NT2/D1 (cell line): ENCODE measurements at regions not wholly inside any gene's neighbourhood (a gene's known extent, or its start where the extent isn't known, plus 50 kb on each side); places are given as distances from the start of the nearest gene placed in this dataset.
"Not testable (repeated sequence)": the region's sequence is repeated elsewhere in the genome, so short reads cannot be mapped to it uniquely, and the experiment has no call there.

ENCODE experiments used
- DNase-seq: peaks from one replicate; pipeline ENCODE4 v3.0.0-alpha.2; 2011; ENCODE audit warnings: low read depth, low spot score
- H3K27me3 ChIP-seq: 2 replicates; pipeline ENCODE4 v1.6.0; 2011; ENCODE audit warnings: mild to moderate bottlenecking; ENCODE audit not compliant: insufficient read length, insufficient read depth
- H3K36me3 ChIP-seq: 2 replicates; pipeline ENCODE4 v1.6.1; 2011; ENCODE audit warnings: mild to moderate bottlenecking, low read length, mixed read lengths; ENCODE audit not compliant: insufficient read depth, insufficient read length
- H3K4me1 ChIP-seq: 2 replicates; pipeline ENCODE4 v1.5.1; 2011; ENCODE audit not compliant: insufficient read depth, insufficient read length
- H3K4me3 ChIP-seq: 2 replicates; pipeline ENCODE4 v1.5.1; 2011; ENCODE audit warnings: low read depth; ENCODE audit not compliant: insufficient read length
- H3K9ac ChIP-seq: 2 replicates; pipeline ENCODE4 v1.6.0; 2011; ENCODE audit warnings: low read depth; ENCODE audit not compliant: insufficient read length
- H3K9me3 ChIP-seq: 2 replicates; pipeline ENCODE4 v1.5.1; 2011; ENCODE audit warnings: mild to moderate bottlenecking, low read length; ENCODE audit not compliant: insufficient read depth
- SUZ12 ChIP-seq: IDR thresholded peaks from 2 replicates; pipeline ENCODE4 v1.6.1; 2011; ENCODE audit not compliant: insufficient read length, insufficient read depth; ENCODE audit errors: extremely low read depth
- YY1 ChIP-seq: IDR thresholded peaks from 2 replicates; pipeline ENCODE4 v1.6.1; 2011; ENCODE audit not compliant: insufficient read length, insufficient read depth
- ZNF274 ChIP-seq: IDR thresholded peaks from 2 replicates; pipeline ENCODE4 v1.6.1; 2011; ENCODE audit warnings: mild to moderate bottlenecking, low read depth, low read length

DNA sequence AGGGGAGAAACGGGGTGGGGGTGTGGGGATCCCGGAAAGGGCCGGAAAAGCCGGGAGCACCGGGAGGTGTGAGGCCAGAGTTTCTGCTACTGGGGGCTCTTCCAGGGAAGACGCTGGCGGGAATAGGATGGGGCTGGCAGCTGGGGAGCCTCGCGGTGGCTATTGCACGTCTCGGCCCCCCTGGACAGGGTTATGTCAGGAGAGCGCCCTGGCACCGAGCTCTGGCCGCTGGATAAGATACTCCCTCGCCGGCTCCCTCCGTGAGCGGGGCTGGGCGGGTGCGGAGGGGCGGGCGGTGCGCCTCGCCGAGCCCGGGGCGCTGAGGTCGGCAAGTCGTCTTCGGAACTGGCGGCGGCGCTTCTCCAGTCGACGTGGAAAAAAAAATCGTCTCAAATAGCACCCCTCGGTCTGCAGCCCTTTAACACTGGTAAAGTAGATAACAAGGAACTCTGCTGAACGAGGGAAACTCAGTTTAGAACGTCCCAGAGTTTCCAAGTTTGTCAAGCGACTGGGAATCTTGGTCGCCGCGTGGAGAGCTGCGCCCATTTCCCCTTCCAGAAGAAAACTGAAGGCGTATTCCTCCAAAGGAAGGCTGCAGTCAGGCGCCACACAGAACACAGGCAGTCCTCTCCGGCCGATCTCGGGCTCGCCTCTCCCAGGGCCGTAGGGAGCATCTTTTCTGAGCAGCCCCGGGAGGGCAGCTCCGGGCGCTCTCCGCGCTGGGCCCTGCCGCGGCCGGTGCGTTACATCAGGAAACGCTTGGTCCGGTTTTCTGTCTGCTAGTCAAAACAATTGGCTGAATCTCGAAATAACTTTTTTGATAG is 115.1 kb downstream of the KCNRG start:
- Histone ChIP-seq H3K36me3 (no peaks in the 10 kb centered on the region), H3K9ac (no peak overlapping the region), H3K27me3 (peaks cover 97% of the 10 kb centered on the region), H3K4me1 (peaks cover 2% of the 10 kb centered on the region), H3K4me3 (peak overlapping the region; percentile 11), H3K9me3 (no peaks in the 10 kb centered on the region)
- TF ChIP-seq ZNF274 (no peak), YY1 (no peak)
- no peak for DNase-seq

DNA sequence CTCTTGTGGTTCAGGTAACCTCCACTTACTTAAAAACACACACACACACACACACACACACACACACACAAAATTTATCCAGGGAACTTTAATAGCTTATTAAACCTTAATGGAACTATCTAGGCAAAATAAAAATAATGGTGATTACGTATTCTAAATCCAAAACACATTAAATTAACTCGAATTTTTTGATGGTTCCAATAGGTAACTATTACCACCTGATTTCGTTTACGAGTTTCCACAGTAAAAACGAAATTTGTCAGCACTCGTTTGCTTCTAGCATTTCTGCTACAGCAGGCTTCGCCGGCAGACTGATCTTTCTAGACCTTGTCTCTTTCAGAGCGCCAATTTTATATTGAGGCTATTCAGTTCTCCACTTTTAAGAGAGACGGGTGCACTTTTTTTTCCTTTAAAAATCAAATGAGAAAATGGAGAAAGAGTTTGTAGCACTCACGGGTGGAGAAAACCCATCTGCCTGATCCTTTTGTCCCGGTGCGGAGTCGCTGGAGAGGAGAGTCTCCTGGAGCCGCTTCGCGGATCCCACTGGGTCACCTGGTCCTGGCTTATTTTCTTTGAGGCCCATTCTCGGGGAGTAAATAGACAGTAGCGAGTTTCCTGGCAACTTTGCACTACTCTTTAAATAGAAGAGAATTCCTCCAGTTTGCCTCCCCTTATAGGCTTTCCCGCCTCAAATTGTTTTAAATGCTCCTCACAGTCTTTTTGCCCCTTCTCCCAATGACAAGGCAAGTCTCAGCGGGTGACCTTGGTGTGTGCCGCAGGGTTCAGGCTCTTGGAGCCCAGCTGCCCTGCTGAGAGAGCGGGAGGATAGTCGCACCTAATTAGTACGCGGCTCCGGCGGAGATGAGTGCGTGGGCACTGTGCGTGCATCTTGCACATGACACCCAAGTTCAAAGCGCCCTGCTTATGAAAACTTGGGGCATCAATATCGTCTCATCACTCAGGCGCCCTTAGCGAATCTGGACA is 117.0 kb downstream of the KCNRG start:
- TF ChIP-seq SUZ12 (no peak), ZNF274 (no peak), YY1 (no peak)
- no peaks in the 10 kb centered on the region for H3K9me3 ChIP-seq
- no peak for DNase-seq
- peaks cover 81% of the 10 kb centered on the region for H3K27me3 ChIP-seq
- H3K36me3 ChIP-seq = no peaks in the 10 kb centered on the region
- no peak overlapping the region for H3K4me3 ChIP-seq
- no peak overlapping the region for H3K9ac ChIP-seq
- no peaks in the 10 kb centered on the region for H3K4me1 ChIP-seq

DNA sequence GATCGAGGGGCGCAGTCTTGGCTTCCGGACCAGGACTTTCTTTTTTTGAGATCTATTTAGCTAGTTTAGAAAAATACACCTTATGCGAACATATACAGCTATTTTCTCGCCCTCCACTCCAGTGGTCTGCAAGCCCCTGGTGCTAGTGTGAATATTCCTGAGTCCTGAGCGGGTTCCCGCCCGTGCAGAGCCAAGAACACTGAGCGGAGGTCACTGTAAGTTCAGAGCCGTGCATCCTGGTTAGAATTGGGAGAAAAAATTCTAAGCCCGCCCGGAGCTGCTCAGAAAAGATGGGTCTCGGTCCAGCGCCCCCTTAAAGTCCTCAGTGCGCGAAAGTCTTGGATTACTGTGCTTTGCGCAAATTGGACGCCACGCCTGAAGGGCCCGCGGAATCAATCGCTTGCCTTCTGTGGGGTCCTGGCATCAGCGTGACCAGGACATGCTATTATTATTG is 117.7 kb downstream of the KCNRG start:
- no peak overlapping the region for H3K4me3 ChIP-seq
- DNase-seq = no peak
- H3K9ac ChIP-seq = no peak overlapping the region
- H3K4me1 ChIP-seq = no peaks in the 10 kb centered on the region
- H3K36me3 ChIP-seq = no peaks in the 10 kb centered on the region
- peaks cover 74% of the 10 kb centered on the region for H3K27me3 ChIP-seq
- TF ChIP-seq YY1 (no peak), ZNF274 (no peak), SUZ12 (no peak)
- H3K9me3 ChIP-seq = no peaks in the 10 kb centered on the region

DNA sequence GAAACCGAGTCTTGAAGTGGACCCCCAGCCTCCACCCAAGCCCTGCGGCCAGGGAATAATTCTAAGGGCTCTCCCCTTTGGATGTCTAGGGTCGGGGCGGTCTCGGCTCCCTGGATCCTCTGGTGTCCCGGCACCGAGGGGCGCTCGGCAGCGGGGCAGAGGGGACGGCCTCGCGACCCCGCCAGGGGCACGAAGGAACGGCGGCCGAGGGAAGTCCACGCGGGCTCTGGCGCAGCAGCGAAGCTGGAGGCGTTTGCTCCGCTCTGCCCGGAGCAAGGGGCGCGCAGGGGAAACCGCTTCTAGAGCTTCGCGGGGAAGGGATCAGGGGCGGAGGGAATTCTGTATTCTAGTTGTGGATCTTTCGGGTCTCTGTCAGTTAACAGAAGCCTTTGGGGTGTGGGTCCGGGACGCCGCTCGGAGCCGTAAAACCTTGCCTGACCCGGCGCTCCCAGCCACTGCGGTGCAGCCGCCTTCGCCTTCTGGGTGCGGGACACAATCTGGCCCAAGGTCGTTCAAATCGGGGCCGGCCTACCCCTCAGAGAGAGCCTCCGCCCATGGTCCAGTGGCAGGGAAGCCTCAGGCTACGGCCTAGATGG is 118.2 kb downstream of the KCNRG start:
- no peaks in the 10 kb centered on the region for H3K4me1 ChIP-seq
- no peak for DNase-seq
- TF ChIP-seq ZNF274 = no peak
- H3K9me3 ChIP-seq = no peaks in the 10 kb centered on the region
- no peak overlapping the region for H3K4me3 ChIP-seq
- no peak overlapping the region for H3K9ac ChIP-seq
- no peaks in the 10 kb centered on the region for H3K36me3 ChIP-seq
- H3K27me3 ChIP-seq = peaks cover 69% of the 10 kb centered on the region

DNA sequence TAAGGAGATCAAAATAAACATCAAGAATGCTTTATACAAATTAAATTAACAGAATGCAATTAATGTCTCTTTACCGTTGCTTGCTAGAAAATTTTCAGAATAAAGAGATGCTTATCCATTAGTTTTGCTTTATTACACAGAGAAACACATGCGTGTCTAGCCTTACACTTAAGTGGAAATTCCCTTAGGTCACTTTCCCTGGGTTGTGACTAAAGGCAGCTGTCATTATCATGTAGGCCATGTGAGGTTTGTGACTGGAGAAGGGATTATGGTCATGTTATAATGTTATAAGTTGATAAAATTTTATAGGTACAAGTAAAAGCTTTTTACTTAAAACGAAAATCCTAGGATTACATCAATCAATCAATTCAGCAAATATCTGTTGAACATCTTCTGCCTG is 121.0 kb downstream of the KCNRG start:
- H3K4me1 ChIP-seq = no peaks in the 10 kb centered on the region
- no peaks in the 10 kb centered on the region for H3K36me3 ChIP-seq
- TF ChIP-seq ZNF274 = no peak
- TF ChIP-seq SUZ12 = no peak
- no peak for TF ChIP-seq YY1
- H3K9me3 ChIP-seq = no peaks in the 10 kb centered on the region
- no peak overlapping the region for H3K4me3 ChIP-seq
- H3K27me3 ChIP-seq = peaks cover 41% of the 10 kb centered on the region
- H3K9ac ChIP-seq = no peak overlapping the region
- no peak for DNase-seq

DNA sequence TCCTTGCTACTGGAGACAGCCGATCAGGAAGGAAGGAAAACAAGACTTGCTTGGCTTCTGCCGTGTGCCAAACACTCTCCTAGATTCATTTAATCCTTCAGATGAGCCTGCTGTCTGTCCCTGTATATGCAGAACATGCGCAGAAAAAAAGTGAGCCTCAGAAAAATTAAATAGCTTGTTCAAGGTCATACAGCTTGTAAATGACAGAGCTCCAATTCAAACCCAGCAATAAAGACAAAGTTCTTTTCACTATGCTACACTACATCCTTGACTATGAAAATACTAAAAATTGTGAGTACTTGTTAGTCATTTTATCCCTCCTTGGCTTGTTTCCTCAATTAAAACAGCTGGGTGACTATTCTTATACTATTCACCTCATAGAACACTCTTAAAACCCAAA is 121.4 kb downstream of the KCNRG start:
- no peaks in the 10 kb centered on the region for H3K4me1 ChIP-seq
- no peak for DNase-seq
- H3K9ac ChIP-seq = no peak overlapping the region
- no peak overlapping the region for H3K4me3 ChIP-seq
- peaks cover 36% of the 10 kb centered on the region for H3K27me3 ChIP-seq
- H3K9me3 ChIP-seq = no peaks in the 10 kb centered on the region
- no peak for TF ChIP-seq YY1
- TF ChIP-seq SUZ12 = no peak
- TF ChIP-seq ZNF274 = no peak
- H3K36me3 ChIP-seq = no peaks in the 10 kb centered on the region

DNA sequence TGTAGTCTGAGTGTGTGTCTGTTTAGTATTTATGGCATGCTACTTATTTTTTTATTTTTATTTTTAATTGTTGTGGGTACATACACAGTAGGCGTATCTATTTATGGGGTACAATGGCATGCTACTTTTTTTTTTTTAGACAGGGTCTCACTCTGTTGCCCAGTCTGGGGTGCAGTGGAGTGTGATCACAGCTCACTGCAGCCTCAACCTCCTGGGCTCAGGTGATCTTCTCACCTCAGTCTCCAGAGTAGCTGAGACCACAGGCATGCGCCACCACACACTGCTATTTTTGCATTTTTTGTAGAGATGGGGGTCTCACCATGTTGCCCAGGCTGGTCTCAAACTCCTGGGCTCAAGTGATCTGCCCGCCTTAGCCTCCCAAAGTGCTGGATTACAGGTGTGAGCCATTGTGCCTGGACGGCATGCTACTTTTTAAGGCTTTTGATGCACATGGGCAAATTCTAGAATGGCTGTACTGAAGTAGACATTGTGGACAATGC is 124.2 kb downstream of the KCNRG start:
- not testable (repeated sequence) for H3K9me3 ChIP-seq, H3K4me1 ChIP-seq, H3K27me3 ChIP-seq, H3K36me3 ChIP-seq, DNase-seq, H3K4me3 ChIP-seq, H3K9ac ChIP-seq
